ENCODE measurements at regions not wholly inside any gene's neighbourhood (a gene's known extent, or its start where the extent isn't known, plus 50 kb on each side); places are given as distances from the start of the nearest gene placed in this dataset.

GRCh38 chr4:45482346-45482745 is 641.5 kb downstream of the GABRG1 start:
- TF ChIP-seq CTCF (conservative IDR thresholded peaks at IDR 0.05) (no peak), ZFX (IDR thresholded peaks at IDR 0.05) (no peak)
